ENCODE measurements at regions not wholly inside any gene's neighbourhood (a gene's known extent, or its start where the extent isn't known, plus 50 kb on each side); places are given as distances from the start of the nearest gene placed in this dataset.

GRCh38 chr2:16321872-16322271, 343.8 kb downstream of the CYRIA start:
- TF ChIP-seq CTCF (IDR thresholded peaks at IDR 0.05 in 8 of 11, conservative IDR thresholded peaks at IDR 0.05 in 3 of 11) (no peak), POLR2AphosphoS5 (IDR thresholded peaks at IDR 0.05) (no peak), POLR2A (IDR thresholded peaks at IDR 0.05) (no peak)
- no peaks in the 10 kb centered on the region for H3K27me3 ChIP-seq (replicated peaks in 1 of 7)
- DNase-seq, result no peak
- H3K4me3 ChIP-seq, result no peak overlapping the region
- H3K27ac ChIP-seq, result no peak overlapping the region
- H3K36me3 ChIP-seq, result no peaks in the 10 kb centered on the region
- intact Hi-C loops (cut with DNase I; ENCODE audit: low total_unique reads), result no loop called here
- H3K9me3 ChIP-seq, result no peaks in the 10 kb centered on the region
- 81 to 94% (median 93%) methylated on average over 4 of the region's 4 CpGs for WGBS, 5 donors
- peaks cover 0 to 8% (median 0%) of the 10 kb centered on the region in 6 donors for H3K4me1 ChIP-seq

- Histone ChIP-seq H3K4me1 (peaks cover 0 to 8% (median 0%) of the 10 kb centered on the region in 6 donors), H3K27ac (no peak overlapping the region), H3K27me3 (replicated peaks in 1 of 7) (no peaks in the 10 kb centered on the region), H3K9me3 (no peaks in the 10 kb centered on the region), H3K4me3 (no peak overlapping the region), H3K36me3 (no peaks in the 10 kb centered on the region)
- no peak for DNase-seq
- TF ChIP-seq POLR2AphosphoS5 (IDR thresholded peaks at IDR 0.05) (no peak), CTCF (IDR thresholded peaks at IDR 0.05 in 8 of 11, conservative IDR thresholded peaks at IDR 0.05 in 3 of 11) (no peak), POLR2A (IDR thresholded peaks at IDR 0.05) (no peak)
- 84 to 92% (median 86%) methylated on average over 9 of the region's 9 CpGs for whole genome bisulfite sequencing, 5 donors
- intact Hi-C loops (cut with DNase I; ENCODE audit: low total_unique reads), result no loop called here
These were observed 344.4 kb downstream of the CYRIA start for GRCh38 chr2:16321256-16321655.

GRCh38 chr2:16320716-16321115, 344.9 kb downstream of the CYRIA start:
- H3K27me3 ChIP-seq (replicated peaks in 1 of 7), result no peaks in the 10 kb centered on the region
- intact Hi-C loops (cut with DNase I; ENCODE audit: low total_unique reads), result no loop called here
- H3K36me3 ChIP-seq, result no peaks in the 10 kb centered on the region
- no peak for DNase-seq
- H3K27ac ChIP-seq, result no peak overlapping the region
- H3K4me1 ChIP-seq, result peaks cover 0 to 8% (median 0%) of the 10 kb centered on the region in 6 donors
- no peak overlapping the region for H3K4me3 ChIP-seq
- WGBS, 5 donors, result 86 to 92% (median 90%) methylated on average over 11 of the region's 11 CpGs
- H3K9me3 ChIP-seq, result no peaks in the 10 kb centered on the region
- TF ChIP-seq POLR2AphosphoS5 (IDR thresholded peaks at IDR 0.05) (no peak), CTCF (IDR thresholded peaks at IDR 0.05 in 8 of 11, conservative IDR thresholded peaks at IDR 0.05 in 3 of 11) (no peak), POLR2A (IDR thresholded peaks at IDR 0.05) (no peak)

GRCh38 chr2:16319551-16320121, 346.0 kb downstream of the CYRIA start:
- WGBS, 5 donors, result 69 to 83% (median 75%) methylated on average over 12 of the region's 12 CpGs
- TF ChIP-seq CTCF (IDR thresholded peaks at IDR 0.05 in 8 of 11, conservative IDR thresholded peaks at IDR 0.05 in 3 of 11) (no peak), POLR2AphosphoS5 (IDR thresholded peaks at IDR 0.05) (no peak), POLR2A (IDR thresholded peaks at IDR 0.05) (no peak)
- no peak for DNase-seq
- H3K36me3 ChIP-seq, result no peaks in the 10 kb centered on the region
- peaks cover 0 to 8% (median 0%) of the 10 kb centered on the region in 6 donors for H3K4me1 ChIP-seq
- H3K27me3 ChIP-seq (replicated peaks in 1 of 7), result no peaks in the 10 kb centered on the region
- H3K9me3 ChIP-seq, result no peaks in the 10 kb centered on the region
- intact Hi-C loops (cut with DNase I; ENCODE audit: low total_unique reads), result no loop called here
- no peak overlapping the region for H3K27ac ChIP-seq
- no peak overlapping the region for H3K4me3 ChIP-seq
